BLaER1 treated with 17β-estradiol and CSF1 and Interleukin-3, amounts not matched to agents 10 nM and 100 nM (cell line): ENCODE measurements at regions not wholly inside any gene's neighbourhood (a gene's known extent, or its start where the extent isn't known, plus 50 kb on each side); places are given as distances from the start of the nearest gene placed in this dataset.
A peak's percentile ranks its signal among the peaks of the same experiment; 100 is the strongest.
"Not testable (repeated sequence)": the region's sequence is repeated elsewhere in the genome, so short reads cannot be mapped to it uniquely, and the experiment has no call there.

Experiments
- H3K27ac ChIP-seq, 11 experiments: shearing (Covaris generic); formaldehyde crosslinking; 2 replicates each; pipeline ENCODE4 v1.8.1; 2022
- H3K27me3 ChIP-seq, 11 experiments: shearing (Covaris generic); formaldehyde crosslinking; 2 replicates each; pipeline ENCODE4 v1.8.1; 2022
- H3K36me3 ChIP-seq, 11 experiments: shearing (Covaris generic); formaldehyde crosslinking; 2 replicates each; pipeline ENCODE4 v1.8.1; 2022
- H3K4me1 ChIP-seq, 10 experiments: shearing (Covaris generic); formaldehyde crosslinking; 2 replicates each; pipeline ENCODE4 v1.8.1; 2022
- H3K4me2 ChIP-seq, 11 experiments: shearing (Covaris generic); formaldehyde crosslinking; 2 replicates each; pipeline ENCODE4 v1.8.1; 2022
- H3K4me3 ChIP-seq, 10 experiments: shearing (Covaris generic); formaldehyde crosslinking; 2 replicates each; pipeline ENCODE4 v1.8.1; 2022
- H3K9ac ChIP-seq, 11 experiments: shearing (Covaris generic); formaldehyde crosslinking; 2 replicates each; pipeline ENCODE4 v1.8.1; 2022
- H3K9me3 ChIP-seq, 11 experiments: shearing (Covaris generic); formaldehyde crosslinking; replicated peaks in 1 of 11; 2 replicates each; pipeline ENCODE4 v1.8.1; 2022
- H4K20me1 ChIP-seq, 11 experiments: shearing (Covaris generic); formaldehyde crosslinking; 2 replicates each; pipeline ENCODE4 v1.8.1; 2022
- Cebpa-rat ChIP-seq, 11 experiments: shearing (Covaris generic); IDR thresholded peaks; 2 replicates each; pipeline ENCODE4 v1.8.1; 2022

- no peaks in the 10 kb centered on the region for H3K27me3 ChIP-seq
- no peaks in the 10 kb centered on the region for H3K4me1 ChIP-seq
- 0 out of 22 replicates have a peak, but pooled peaks cover 0 to 4% (median 0%) of the 10 kb centered on the region in 11 experiments for H3K9me3 ChIP-seq
- no peak for TF ChIP-seq Cebpa-rat (IDR thresholded peaks at IDR 0.05)
- no peak overlapping the region for H3K4me3 ChIP-seq
- H4K20me1 ChIP-seq: no peaks in the 10 kb centered on the region
- no peak overlapping the region for H3K4me2 ChIP-seq
- H3K27ac ChIP-seq: no peak overlapping the region
- H3K9ac ChIP-seq: no peak overlapping the region
- H3K36me3 ChIP-seq: no peaks in the 10 kb centered on the region
Measured at GRCh38 chr4:117916728-117917127, 117.6 kb upstream of the NDST3 start.

- not testable (repeated sequence) for H3K36me3 ChIP-seq, H3K27me3 ChIP-seq, H4K20me1 ChIP-seq, H3K4me2 ChIP-seq, H3K27ac ChIP-seq, H3K9ac ChIP-seq, H3K4me3 ChIP-seq, H3K9me3 ChIP-seq, H3K4me1 ChIP-seq
Measured at GRCh38 chr4:117922311-117922710, 112.0 kb upstream of the NDST3 start.

GRCh38 chr4:117927823-117928222 is 106.5 kb upstream of the NDST3 start:
- H3K4me3 ChIP-seq, H3K4me2 ChIP-seq, H3K27ac ChIP-seq, H3K36me3 ChIP-seq, H4K20me1 ChIP-seq, H3K9ac ChIP-seq, H3K4me1 ChIP-seq, H3K27me3 ChIP-seq, H3K9me3 ChIP-seq: not testable (repeated sequence)

DNA sequence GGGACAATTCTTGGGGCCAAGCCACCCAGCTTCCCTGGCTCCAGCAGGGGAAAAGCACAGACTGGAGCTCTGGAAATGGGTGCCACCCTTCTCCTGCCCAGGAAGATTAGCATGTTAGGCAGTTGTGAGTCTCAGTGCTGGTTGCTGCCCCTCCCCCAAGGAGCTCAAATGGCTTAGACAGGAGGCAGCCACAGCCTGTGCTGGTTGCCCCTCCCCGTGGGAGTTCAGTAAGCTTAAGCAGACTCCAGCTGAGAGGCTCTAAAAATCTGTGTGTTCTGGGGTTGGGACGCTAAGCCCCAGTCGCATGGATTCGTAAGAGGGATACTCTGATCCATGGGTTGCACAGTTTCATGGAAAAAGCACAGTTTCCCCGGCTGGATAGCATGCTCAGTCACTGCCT is 92.7 kb upstream of the NDST3 start:
- H4K20me1 ChIP-seq: no peaks in the 10 kb centered on the region
- peaks cover 0 to 9% (median 4%) of the 10 kb centered on the region in 11 experiments; a peak in 4 of 22 replicates for H3K9me3 ChIP-seq
- no peak for TF ChIP-seq Cebpa-rat (IDR thresholded peaks at IDR 0.05)
- H3K4me3 ChIP-seq: no peak overlapping the region
- H3K27me3 ChIP-seq: no peaks in the 10 kb centered on the region
- no peak overlapping the region for H3K27ac ChIP-seq
- no peak overlapping the region for H3K4me2 ChIP-seq
- H3K4me1 ChIP-seq: no peaks in the 10 kb centered on the region
- H3K9ac ChIP-seq: no peak overlapping the region
- no peaks in the 10 kb centered on the region for H3K36me3 ChIP-seq

GRCh38 chr4:117949621-117950020 is 84.7 kb upstream of the NDST3 start:
- Histone ChIP-seq H3K4me3 (no peak overlapping the region), H3K36me3 (no peaks in the 10 kb centered on the region), H3K27ac (no peak overlapping the region), H3K4me2 (no peak overlapping the region), H3K4me1 (no peaks in the 10 kb centered on the region), H3K9me3 (no peaks in the 10 kb centered on the region), H4K20me1 (no peaks in the 10 kb centered on the region), H3K9ac (no peak overlapping the region), H3K27me3 (no peaks in the 10 kb centered on the region)
- TF ChIP-seq Cebpa-rat (IDR thresholded peaks at IDR 0.05): no peak

DNA sequence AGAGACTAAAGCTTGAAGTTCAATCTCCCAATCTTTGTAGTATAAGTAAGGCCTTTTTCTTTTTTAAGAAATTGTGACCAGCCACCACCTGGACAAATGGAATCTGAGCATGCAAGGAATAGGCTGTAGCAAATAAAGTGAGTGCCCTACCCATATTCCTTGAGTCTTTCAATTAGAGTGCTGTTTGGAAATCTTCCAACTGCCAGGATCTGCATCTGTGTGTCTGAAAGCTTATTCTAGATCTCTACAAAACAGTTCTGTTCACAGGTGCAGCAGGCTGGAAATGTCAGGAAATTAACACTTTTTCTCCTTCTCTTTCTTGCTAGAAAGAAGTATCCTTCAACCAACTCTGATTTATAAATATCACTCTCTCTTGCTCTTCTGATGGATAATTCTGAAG is 76.7 kb upstream of the NDST3 start:
- H3K4me1 ChIP-seq: peaks cover 0 to 10% (median 8%) of the 10 kb centered on the region in 10 experiments; a peak in 8 of 20 replicates
- H3K4me2 ChIP-seq: peak overlapping the region in 8 of 11 experiments; percentile 5 to 40 (median 17); a peak in 8 of 22 replicates
- no peak overlapping the region for H3K27ac ChIP-seq
- no peaks in the 10 kb centered on the region for H3K27me3 ChIP-seq
- no peak overlapping the region for H3K4me3 ChIP-seq
- TF ChIP-seq Cebpa-rat (IDR thresholded peaks at IDR 0.05): no peak
- H3K9me3 ChIP-seq: no peaks in the 10 kb centered on the region
- no peak overlapping the region for H3K9ac ChIP-seq
- H3K36me3 ChIP-seq: no peaks in the 10 kb centered on the region
- no peaks in the 10 kb centered on the region for H4K20me1 ChIP-seq

GRCh38 chr4:117965622-117966021 is 68.7 kb upstream of the NDST3 start:
- no peak for TF ChIP-seq Cebpa-rat (IDR thresholded peaks at IDR 0.05)
- Histone ChIP-seq H3K27me3 (no peaks in the 10 kb centered on the region), H3K9me3 (peaks cover 0 to 5% (median 0%) of the 10 kb centered on the region in 11 experiments; a peak in 1 of 22 replicates), H3K4me2 (no peak overlapping the region), H3K4me3 (no peak overlapping the region), H3K27ac (no peak overlapping the region), H4K20me1 (no peaks in the 10 kb centered on the region), H3K36me3 (no peaks in the 10 kb centered on the region), H3K9ac (no peak overlapping the region), H3K4me1 (peaks cover 0 to 9% (median 0%) of the 10 kb centered on the region in 10 experiments; a peak in 1 of 20 replicates)

DNA sequence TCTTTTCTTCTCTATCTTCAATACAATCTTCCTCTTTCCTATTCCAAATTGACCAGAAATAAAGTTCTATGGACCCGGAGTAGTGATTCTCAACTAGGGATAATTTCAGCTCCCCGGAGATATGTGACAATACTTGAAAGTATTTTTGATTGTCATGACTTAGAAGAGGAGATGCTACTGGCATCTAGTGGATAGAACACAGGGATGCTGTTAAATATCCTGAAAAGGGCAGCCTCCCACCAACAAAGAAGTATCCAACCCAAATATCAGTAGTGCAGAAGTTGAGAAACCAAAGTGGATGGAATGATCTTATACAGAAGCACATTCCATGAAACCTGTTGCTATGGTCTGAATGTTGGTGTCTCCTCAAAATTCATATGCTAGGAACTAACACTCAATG is 65.7 kb upstream of the NDST3 start:
- H3K9ac ChIP-seq: no peak overlapping the region
- no peaks in the 10 kb centered on the region for H3K36me3 ChIP-seq
- no peak for TF ChIP-seq Cebpa-rat (IDR thresholded peaks at IDR 0.05)
- H3K9me3 ChIP-seq: peaks cover 0 to 5% (median 0%) of the 10 kb centered on the region in 11 experiments; a peak in 1 of 22 replicates
- no peak overlapping the region for H3K4me3 ChIP-seq
- H3K27ac ChIP-seq: no peak overlapping the region
- peaks cover 0 to 3% (median 0%) of the 10 kb centered on the region in 10 experiments; a peak in 1 of 20 replicates for H3K4me1 ChIP-seq
- H3K27me3 ChIP-seq: peaks cover 0 to 5% (median 0%) of the 10 kb centered on the region in 11 experiments; a peak in 1 of 22 replicates
- no peak overlapping the region for H3K4me2 ChIP-seq
- no peaks in the 10 kb centered on the region for H4K20me1 ChIP-seq

DNA sequence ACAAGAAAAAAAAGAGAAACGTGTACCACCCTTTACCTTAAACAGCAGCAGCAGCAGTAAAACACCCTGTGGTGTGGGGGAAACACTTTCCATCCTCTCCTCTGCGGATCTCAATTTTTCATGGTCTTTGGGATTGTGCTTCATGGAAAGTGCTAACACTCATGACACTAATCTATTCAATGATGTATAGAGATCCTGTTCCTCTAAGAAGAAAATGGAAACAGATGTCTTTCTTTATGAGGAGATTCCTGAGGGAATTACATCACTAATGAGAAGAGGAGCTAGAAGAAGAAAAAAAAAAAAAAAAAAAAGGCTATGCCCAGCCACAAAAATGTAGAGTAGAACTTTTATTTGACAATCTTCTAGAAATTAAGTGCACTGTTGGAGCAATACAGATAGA is 62.9 kb upstream of the NDST3 start:
- no peak overlapping the region for H3K4me3 ChIP-seq
- H3K9ac ChIP-seq: no peak overlapping the region
- 0 out of 20 replicates have a peak, but pooled peaks cover 0 to 3% (median 0%) of the 10 kb centered on the region in 10 experiments for H3K4me1 ChIP-seq
- no peak overlapping the region for H3K4me2 ChIP-seq
- peaks cover 0 to 5% (median 0%) of the 10 kb centered on the region in 11 experiments; a peak in 1 of 22 replicates for H3K27me3 ChIP-seq
- H3K9me3 ChIP-seq: no peaks in the 10 kb centered on the region
- H3K36me3 ChIP-seq: no peaks in the 10 kb centered on the region
- no peaks in the 10 kb centered on the region for H4K20me1 ChIP-seq
- no peak for TF ChIP-seq Cebpa-rat (IDR thresholded peaks at IDR 0.05)
- H3K27ac ChIP-seq: no peak overlapping the region
